H9 (cell line): ENCODE measurements at regions not wholly inside any gene's neighbourhood (a gene's known extent, or its start where the extent isn't known, plus 50 kb on each side); places are given as distances from the start of the nearest gene placed in this dataset.

ENCODE experiments used
- DNase-seq: peaks from one replicate; pipeline ENCODE4 v3.0.0-alpha.2; 2017
- H2AFZ ChIP-seq: one replicate; pipeline ENCODE4 v1.6.1; 2013; ENCODE audit warnings: mild to moderate bottlenecking, low read length, control low read depth, moderate library complexity
- H2AK5ac ChIP-seq: 2 replicates; pipeline ENCODE4 v1.6.1; 2013; ENCODE audit warnings: low read length, control low read depth, mixed read lengths; ENCODE audit not compliant: insufficient read length
- H2BK120ac ChIP-seq: one replicate; pipeline ENCODE4 v1.6.1; 2013; ENCODE audit warnings: low read depth, mild to moderate bottlenecking, low read length, control low read depth, inconsistent platforms; ENCODE audit not compliant: poor library complexity, severe bottlenecking
- H2BK12ac ChIP-seq: 2 replicates; pipeline ENCODE4 v1.6.1; 2013; ENCODE audit warnings: low read length, control low read depth, mixed read lengths, low read depth; ENCODE audit not compliant: insufficient read length
- H2BK15ac ChIP-seq: 2 replicates; pipeline ENCODE4 v1.6.1; 2013; ENCODE audit warnings: low read depth, low read length, control low read depth
- H2BK20ac ChIP-seq: one replicate; pipeline ENCODE4 v1.6.1; 2013; ENCODE audit warnings: low read depth, mild to moderate bottlenecking, low read length, control low read depth, inconsistent platforms; ENCODE audit not compliant: poor library complexity, severe bottlenecking
- H2BK5ac ChIP-seq: 2 replicates; pipeline ENCODE4 v1.6.1; 2013; ENCODE audit warnings: low read length, control low read depth, mixed read lengths; ENCODE audit not compliant: insufficient read length
- H3K14ac ChIP-seq: 2 replicates; pipeline ENCODE4 v1.6.1; 2013; ENCODE audit warnings: low read length, control low read depth; ENCODE audit not compliant: insufficient read depth
- H3K18ac ChIP-seq: 2 replicates; pipeline ENCODE4 v1.6.1; 2013; ENCODE audit warnings: low read depth, mild to moderate bottlenecking, mixed read lengths, low read length, control low read depth; ENCODE audit not compliant: insufficient read length
- H3K23ac ChIP-seq: 2 replicates; pipeline ENCODE4 v1.6.1; 2013; ENCODE audit warnings: low read length, control low read depth, mixed read lengths, low read depth; ENCODE audit not compliant: insufficient read length
- H3K23me2 ChIP-seq: 2 replicates; pipeline ENCODE4 v1.6.1; 2013; ENCODE audit warnings: low read depth, mild to moderate bottlenecking, mixed read lengths, low read length, control low read depth; ENCODE audit not compliant: insufficient read length, poor library complexity, severe bottlenecking
- H3K27ac ChIP-seq: 2 replicates; pipeline ENCODE4 v1.5.1; 2013; ENCODE audit warnings: low read length, control low read depth, mixed read lengths, low read depth; ENCODE audit not compliant: insufficient read length
- H3K27me3 ChIP-seq: 2 replicates; pipeline ENCODE4 v1.6.1; 2013; ENCODE audit warnings: low read length, control low read depth, inconsistent platforms; ENCODE audit not compliant: insufficient read depth
- H3K4ac ChIP-seq: 2 replicates; pipeline ENCODE4 v1.6.1; 2013; ENCODE audit warnings: low read depth, mild to moderate bottlenecking, control low read depth, inconsistent platforms, low read length, moderate library complexity
- H3K4me1 ChIP-seq: 2 replicates; pipeline ENCODE4 v1.6.1; 2013; ENCODE audit warnings: low read length, control low read depth, inconsistent platforms; ENCODE audit not compliant: insufficient read depth
- H3K4me2 ChIP-seq: 2 replicates; pipeline ENCODE4 v1.6.1; 2013; ENCODE audit warnings: low read length, control low read depth, mixed read lengths; ENCODE audit not compliant: insufficient read length, insufficient read depth
- H3K56ac ChIP-seq: 2 replicates; pipeline ENCODE4 v1.6.1; 2013; ENCODE audit warnings: low read depth, mild to moderate bottlenecking, mixed read lengths, low read length, control low read depth; ENCODE audit not compliant: insufficient read length
- H3K79me1 ChIP-seq: 2 replicates; pipeline ENCODE4 v1.6.1; 2013; ENCODE audit warnings: low read depth, mild to moderate bottlenecking, moderate library complexity, low read length, control low read depth, inconsistent platforms; ENCODE audit not compliant: insufficient read depth, poor library complexity, severe bottlenecking
- H3K79me2 ChIP-seq: 2 replicates; pipeline ENCODE4 v1.6.1; 2013; ENCODE audit warnings: low read length, control low read depth, inconsistent platforms; ENCODE audit not compliant: insufficient read depth
- H3K9ac ChIP-seq: 2 replicates; pipeline ENCODE4 v1.6.1; 2013; ENCODE audit warnings: low read length, control low read depth, mixed read lengths; ENCODE audit not compliant: insufficient read length; ENCODE audit errors: extremely low read depth
- H3K9me3 ChIP-seq: one replicate; pipeline ENCODE4 v1.6.1; 2013; ENCODE audit warnings: low read depth, low read length, inconsistent platforms; ENCODE audit not compliant: control insufficient read depth
- H3T11ph ChIP-seq: one replicate; pipeline ENCODE4 v1.6.1; 2013; ENCODE audit warnings: mild to moderate bottlenecking, low read length, control low read depth, inconsistent platforms
- H4K20me1 ChIP-seq: one replicate; pipeline ENCODE4 v1.6.1; 2013; ENCODE audit not compliant: control insufficient read depth, insufficient read length, insufficient read depth
- H4K5ac ChIP-seq: 2 replicates; pipeline ENCODE4 v1.6.1; 2013; ENCODE audit warnings: low read depth, mild to moderate bottlenecking, mixed read lengths, low read length, control low read depth; ENCODE audit not compliant: insufficient read length
- H4K8ac ChIP-seq: replicated peaks from 2 replicates; pipeline ENCODE4 v1.6.1; 2013; ENCODE audit warnings: low read length, control low read depth, mixed read lengths, low read depth; ENCODE audit not compliant: insufficient read length
- H4K91ac ChIP-seq: 2 replicates; pipeline ENCODE4 v1.6.1; 2013; ENCODE audit warnings: low read depth, mild to moderate bottlenecking, moderate library complexity, mixed read lengths, low read length, control low read depth; ENCODE audit not compliant: insufficient read length
- H3K27ac Mint-ChIP-seq, 3 experiments: 2 replicates in 2 of 3; 3 replicates in 1 of 3; pipeline ENCODE4 v1.8.0; 2020 to 2021; ENCODE audit warnings: mixed read lengths in 3 of 3, mild to moderate bottlenecking in 1 of 3, moderate library complexity in 1 of 3
- H3K27me3 Mint-ChIP-seq: 2 replicates; pipeline ENCODE4 v1.8.0; 2021; ENCODE audit warnings: low read depth, mild to moderate bottlenecking, moderate library complexity, mixed read lengths
- H3K36me3 Mint-ChIP-seq, 3 experiments: 2 replicates in 2 of 3; 3 replicates in 1 of 3; pipeline ENCODE4 v1.8.0; 2020 to 2021; ENCODE audit warnings: low read depth in 3 of 3, mixed read lengths in 3 of 3; ENCODE audit not compliant: insufficient read depth in 1 of 3
- H3K4me1 Mint-ChIP-seq, 2 experiments: 2 replicates each; pipeline ENCODE4 v1.8.0; 2020; ENCODE audit warnings: mixed read lengths in 2 of 2
- H3K4me3 Mint-ChIP-seq, 2 experiments: 2 replicates in 1 of 2; 3 replicates in 1 of 2; pipeline ENCODE4 v1.8.0; 2020 to 2021; ENCODE audit warnings: mild to moderate bottlenecking in 2 of 2, mixed read lengths in 2 of 2, moderate library complexity in 1 of 2
- H3K9me3 Mint-ChIP-seq, 2 experiments: 2 replicates in 1 of 2; 3 replicates in 1 of 2; pipeline ENCODE4 v1.8.0; 2020; ENCODE audit warnings: mild to moderate bottlenecking in 2 of 2, mixed read lengths in 2 of 2, moderate library complexity in 1 of 2
- TF ChIP-seq, protein P1 (sequence below): fragments of 200-600 bp; sonication (generic); conservative IDR thresholded peaks from 3 replicates; pipeline ENCODE4 v1.8.0; 2021; ENCODE audit warnings: antibody characterized with exemption, mild to moderate bottlenecking

DNA sequence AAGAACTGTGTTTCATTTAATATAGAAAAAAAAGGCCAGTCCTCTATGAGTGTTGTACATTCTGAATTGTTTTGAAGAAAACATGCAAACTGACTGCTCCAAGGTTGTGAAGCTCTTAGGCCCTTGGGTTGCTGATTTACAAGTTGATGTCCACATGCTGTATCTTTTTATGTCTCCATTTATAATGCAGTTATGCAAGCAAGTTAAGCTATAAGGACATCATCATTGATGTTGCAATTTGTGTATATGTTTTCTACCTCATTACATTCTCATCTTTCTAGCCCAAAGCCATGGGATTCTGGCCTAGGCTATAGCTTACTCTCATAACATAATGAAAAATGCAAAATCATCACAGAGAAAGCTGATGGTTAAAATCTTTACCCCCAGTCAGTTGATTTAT is 245.7 kb upstream of the AGTR1 start:
- no peaks in the 10 kb centered on the region for H4K20me1 ChIP-seq
- H3K9me3 ChIP-seq = no peaks in the 10 kb centered on the region
- H4K5ac ChIP-seq = no peak overlapping the region
- no peaks in the 10 kb centered on the region for H3K9me3 Mint-ChIP-seq
- H2BK5ac ChIP-seq = no peak overlapping the region
- no peak overlapping the region for H3K18ac ChIP-seq
- H3K79me1 ChIP-seq = no peaks in the 10 kb centered on the region
- H3K27me3 Mint-ChIP-seq = no peaks in the 10 kb centered on the region
- no peak overlapping the region for H2AFZ ChIP-seq
- H3T11ph ChIP-seq = no peak overlapping the region
- no peak overlapping the region for H3K23ac ChIP-seq
- H2AK5ac ChIP-seq = no peak overlapping the region
- H2BK20ac ChIP-seq = no peak overlapping the region
- H3K79me2 ChIP-seq = no peaks in the 10 kb centered on the region
- H3K4me2 ChIP-seq = no peak overlapping the region
- H3K4me1 Mint-ChIP-seq = peaks cover 0 to 4% of the 10 kb centered on the region in 2 experiments; a peak in 1 of 4 replicates
- H3K27ac Mint-ChIP-seq = no peak overlapping the region
- no peaks in the 10 kb centered on the region for H3K36me3 Mint-ChIP-seq
- H3K9ac ChIP-seq = no peak overlapping the region
- no peaks in the 10 kb centered on the region for H3K23me2 ChIP-seq
- DNase-seq = no peak
- H4K8ac ChIP-seq = no peak overlapping the region
- H3K4me3 Mint-ChIP-seq = no peak overlapping the region
- H2BK15ac ChIP-seq = no peak overlapping the region
- TF ChIP-seq, protein P1, sequence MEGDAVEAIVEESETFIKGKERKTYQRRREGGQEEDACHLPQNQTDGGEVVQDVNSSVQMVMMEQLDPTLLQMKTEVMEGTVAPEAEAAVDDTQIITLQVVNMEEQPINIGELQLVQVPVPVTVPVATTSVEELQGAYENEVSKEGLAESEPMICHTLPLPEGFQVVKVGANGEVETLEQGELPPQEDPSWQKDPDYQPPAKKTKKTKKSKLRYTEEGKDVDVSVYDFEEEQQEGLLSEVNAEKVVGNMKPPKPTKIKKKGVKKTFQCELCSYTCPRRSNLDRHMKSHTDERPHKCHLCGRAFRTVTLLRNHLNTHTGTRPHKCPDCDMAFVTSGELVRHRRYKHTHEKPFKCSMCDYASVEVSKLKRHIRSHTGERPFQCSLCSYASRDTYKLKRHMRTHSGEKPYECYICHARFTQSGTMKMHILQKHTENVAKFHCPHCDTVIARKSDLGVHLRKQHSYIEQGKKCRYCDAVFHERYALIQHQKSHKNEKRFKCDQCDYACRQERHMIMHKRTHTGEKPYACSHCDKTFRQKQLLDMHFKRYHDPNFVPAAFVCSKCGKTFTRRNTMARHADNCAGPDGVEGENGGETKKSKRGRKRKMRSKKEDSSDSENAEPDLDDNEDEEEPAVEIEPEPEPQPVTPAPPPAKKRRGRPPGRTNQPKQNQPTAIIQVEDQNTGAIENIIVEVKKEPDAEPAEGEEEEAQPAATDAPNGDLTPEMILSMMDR = no peak
- no peak overlapping the region for H3K27ac ChIP-seq
- H2BK120ac ChIP-seq = no peak overlapping the region
- no peak overlapping the region for H3K14ac ChIP-seq
- H4K91ac ChIP-seq = no peak overlapping the region
- no peak overlapping the region for H3K56ac ChIP-seq
- H3K4ac ChIP-seq = no peak overlapping the region
- H2BK12ac ChIP-seq = no peak overlapping the region
- H3K4me1 ChIP-seq = no peaks in the 10 kb centered on the region
- no peaks in the 10 kb centered on the region for H3K27me3 ChIP-seq
